CD8-positive, alpha-beta memory T cell (primary cell): ENCODE measurements at regions not wholly inside any gene's neighbourhood (a gene's known extent, or its start where the extent isn't known, plus 50 kb on each side); places are given as distances from the start of the nearest gene placed in this dataset.

Source experiments
- CTCF ChIA-PET: fragments of 350-600 bp; sonication (Branson Sonifier 250); formaldehyde crosslinking; loops from one replicate; lab custom pipeline; 2021; ENCODE audit warnings: antibody characterized with exemption; lab: Charles Lee
- POLR2A ChIA-PET: fragments of 350-600 bp; sonication (Branson Sonifier 250); formaldehyde crosslinking; loops from one replicate; lab custom pipeline; 2021; ENCODE audit warnings: antibody characterized with exemption; lab: Charles Lee
- DNase-seq, 5 donors: peaks; one replicate each; pipeline versions ENCODE4 v3.0.0 to v3.0.0-alpha.2; 2020 to 2022; ENCODE audit warnings: mixed read lengths in 1 of 5
- H3K27ac ChIP-seq: one replicate; pipeline ENCODE4 v1.7.0; 2013; ENCODE audit warnings: low read depth, mild to moderate bottlenecking, low read length, moderate library complexity
- H3K27me3 ChIP-seq: 2 replicates; pipeline ENCODE4 v1.7.0; 2013; ENCODE audit warnings: low read length, mild to moderate bottlenecking; ENCODE audit not compliant: insufficient read depth, poor library complexity, severe bottlenecking
- H3K36me3 ChIP-seq: 2 replicates; pipeline ENCODE4 v1.7.0; 2013; ENCODE audit warnings: mild to moderate bottlenecking, low read length, moderate library complexity; ENCODE audit not compliant: insufficient read depth
- H3K4me1 ChIP-seq: 2 replicates; pipeline ENCODE4 v1.7.0; 2013; ENCODE audit warnings: mild to moderate bottlenecking, low read length, moderate library complexity; ENCODE audit not compliant: insufficient read depth
- H3K4me3 ChIP-seq: 2 replicates; pipeline ENCODE4 v1.7.0; 2013; ENCODE audit warnings: mild to moderate bottlenecking, low read length
- H3K9me3 ChIP-seq: 2 replicates; pipeline ENCODE4 v1.7.0; 2013; ENCODE audit warnings: mild to moderate bottlenecking, low read length
- H3K27ac Mint-ChIP-seq, 8 donors: one replicate each; pipeline ENCODE4 v1.8.0; 2020 to 2021; ENCODE audit warnings: mixed read lengths in 8 of 8, mild to moderate bottlenecking in 6 of 8, inconsistent platforms in 3 of 8, moderate library complexity in 3 of 8
- H3K27me3 Mint-ChIP-seq, 2 donors: one replicate each; pipeline ENCODE4 v1.8.0; 2020 to 2021; ENCODE audit warnings: mixed read lengths in 2 of 2, mild to moderate bottlenecking in 1 of 2, moderate library complexity in 1 of 2
- H3K36me3 Mint-ChIP-seq, 3 donors: one replicate each; pipeline ENCODE4 v1.8.0; 2020 to 2021; ENCODE audit warnings: mixed read lengths in 3 of 3, inconsistent platforms in 1 of 3, mild to moderate bottlenecking in 1 of 3
- H3K4me1 Mint-ChIP-seq, 3 donors: one replicate each; pipeline ENCODE4 v1.8.0; 2020 to 2021; ENCODE audit warnings: mixed read lengths in 3 of 3, inconsistent platforms in 1 of 3, mild to moderate bottlenecking in 1 of 3
- H3K4me3 Mint-ChIP-seq, 7 donors: one replicate each; pipeline ENCODE4 v1.8.0; 2020 to 2021; ENCODE audit warnings: mixed read lengths in 7 of 7, mild to moderate bottlenecking in 6 of 7, moderate library complexity in 4 of 7, inconsistent platforms in 2 of 7
- H3K9me3 Mint-ChIP-seq, 5 donors: one replicate each; pipeline ENCODE4 v1.8.0; 2020 to 2022; ENCODE audit warnings: mixed read lengths in 5 of 5, mild to moderate bottlenecking in 3 of 5, moderate library complexity in 2 of 5, inconsistent platforms in 1 of 5

- Histone ChIP-seq H3K4me3 (no peak overlapping the region), H3K27me3 (no peaks in the 10 kb centered on the region), H3K9me3 (no peaks in the 10 kb centered on the region), H3K36me3 (no peaks in the 10 kb centered on the region), H3K4me1 (no peaks in the 10 kb centered on the region), H3K27ac (no peak overlapping the region)
- ChIA-PET CTCF (no interaction called here), POLR2A (no interaction called here)
- Mint-ChIP-seq H3K27me3 (peaks cover 0 to 1% of the 10 kb centered on the region in 2 donors), H3K27ac (no peak overlapping the region), H3K4me3 (no peak overlapping the region), H3K9me3 (peaks cover 0 to 31% (median 4%) of the 10 kb centered on the region in 5 donors), H3K36me3 (no peaks in the 10 kb centered on the region), H3K4me1 (no peaks in the 10 kb centered on the region)
- no peak for DNase-seq
Observed at GRCh38 chr5:164207646-164208045, 702.2 kb downstream of the MAT2B start.

- Histone ChIP-seq H3K9me3 (no peaks in the 10 kb centered on the region), H3K36me3 (no peaks in the 10 kb centered on the region), H3K27ac (no peak overlapping the region), H3K4me3 (no peak overlapping the region), H3K4me1 (no peaks in the 10 kb centered on the region), H3K27me3 (no peaks in the 10 kb centered on the region)
- DNase-seq, result no peak
- CTCF ChIA-PET, result no interaction called here
- POLR2A ChIA-PET, result no interaction called here
- Mint-ChIP-seq H3K4me3 (no peak overlapping the region), H3K27ac (no peak overlapping the region), H3K36me3 (no peaks in the 10 kb centered on the region), H3K4me1 (no peaks in the 10 kb centered on the region), H3K9me3 (peaks cover 0 to 25% (median 2%) of the 10 kb centered on the region in 5 donors), H3K27me3 (peaks cover 0 to 1% of the 10 kb centered on the region in 2 donors)
Observed at GRCh38 chr5:164210491-164210890, 705.1 kb downstream of the MAT2B start.

- no peak overlapping the region for H3K27ac ChIP-seq
- H3K4me3 ChIP-seq, result no peak overlapping the region
- H3K9me3 ChIP-seq, result no peaks in the 10 kb centered on the region
- H3K4me1 ChIP-seq, result no peaks in the 10 kb centered on the region
- ChIA-PET POLR2A (no interaction called here), CTCF (no interaction called here)
- no peaks in the 10 kb centered on the region for H3K36me3 ChIP-seq
- Mint-ChIP-seq H3K27me3 (peaks cover 0 to 1% of the 10 kb centered on the region in 2 donors), H3K27ac (no peak overlapping the region), H3K4me3 (no peak overlapping the region), H3K9me3 (peaks cover 2 to 19% (median 3%) of the 10 kb centered on the region in 5 donors), H3K4me1 (no peaks in the 10 kb centered on the region), H3K36me3 (no peaks in the 10 kb centered on the region)
- no peaks in the 10 kb centered on the region for H3K27me3 ChIP-seq
- no peak for DNase-seq
Observed at GRCh38 chr5:164214698-164215097, 709.3 kb downstream of the MAT2B start.

- H3K4me1 Mint-ChIP-seq, result no peaks in the 10 kb centered on the region
Observed at GRCh38 chr5:164217464-164217863, 712.0 kb downstream of the MAT2B start.

DNA sequence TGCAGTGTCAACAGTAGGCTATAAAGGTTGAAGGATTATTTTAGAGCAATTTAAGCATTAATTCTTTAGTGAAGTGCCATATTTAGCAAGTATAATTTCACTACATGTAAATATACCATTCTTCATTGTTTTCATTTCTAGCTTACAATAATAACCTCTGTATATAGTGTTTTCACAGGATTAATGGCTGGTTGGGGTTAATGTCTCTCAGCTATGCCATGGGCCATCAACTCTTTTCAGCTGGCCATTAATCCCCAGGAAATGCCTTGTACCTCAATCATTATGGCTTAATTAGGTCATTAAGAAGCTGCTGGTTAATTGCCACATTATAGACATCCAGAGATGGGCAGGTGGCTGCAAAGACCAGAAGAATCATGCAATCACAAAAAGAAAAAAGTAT lies 715.1 kb downstream of the MAT2B start:
- Histone ChIP-seq H3K4me3 (no peak overlapping the region), H3K27me3 (no peaks in the 10 kb centered on the region), H3K36me3 (no peaks in the 10 kb centered on the region), H3K9me3 (no peaks in the 10 kb centered on the region), H3K4me1 (no peaks in the 10 kb centered on the region), H3K27ac (no peak overlapping the region)
- H3K36me3 Mint-ChIP-seq, result no peaks in the 10 kb centered on the region
- POLR2A ChIA-PET, result no interaction called here
- H3K4me3 Mint-ChIP-seq, result no peak overlapping the region
- no peaks in the 10 kb centered on the region for H3K27me3 Mint-ChIP-seq
- H3K9me3 Mint-ChIP-seq, result peaks cover 2 to 21% (median 3%) of the 10 kb centered on the region in 5 donors
- no peak for DNase-seq
- H3K27ac Mint-ChIP-seq, result no peak overlapping the region
- CTCF ChIA-PET, result no interaction called here
- no peaks in the 10 kb centered on the region for H3K4me1 Mint-ChIP-seq

More at GRCh38 chr5:164217464-164217863, 712.0 kb downstream of the MAT2B start:
- Mint-ChIP-seq H3K4me3 (no peak overlapping the region), H3K9me3 (peaks cover 0 to 7% (median 3%) of the 10 kb centered on the region in 5 donors), H3K36me3 (no peaks in the 10 kb centered on the region), H3K27me3 (no peaks in the 10 kb centered on the region), H3K27ac (no peak overlapping the region)
- Histone ChIP-seq H3K27ac (no peak overlapping the region), H3K4me3 (no peak overlapping the region), H3K9me3 (no peaks in the 10 kb centered on the region), H3K36me3 (no peaks in the 10 kb centered on the region), H3K4me1 (no peaks in the 10 kb centered on the region), H3K27me3 (no peaks in the 10 kb centered on the region)
- DNase-seq, result no peak
- CTCF ChIA-PET, result no interaction called here
- POLR2A ChIA-PET, result no interaction called here

DNA sequence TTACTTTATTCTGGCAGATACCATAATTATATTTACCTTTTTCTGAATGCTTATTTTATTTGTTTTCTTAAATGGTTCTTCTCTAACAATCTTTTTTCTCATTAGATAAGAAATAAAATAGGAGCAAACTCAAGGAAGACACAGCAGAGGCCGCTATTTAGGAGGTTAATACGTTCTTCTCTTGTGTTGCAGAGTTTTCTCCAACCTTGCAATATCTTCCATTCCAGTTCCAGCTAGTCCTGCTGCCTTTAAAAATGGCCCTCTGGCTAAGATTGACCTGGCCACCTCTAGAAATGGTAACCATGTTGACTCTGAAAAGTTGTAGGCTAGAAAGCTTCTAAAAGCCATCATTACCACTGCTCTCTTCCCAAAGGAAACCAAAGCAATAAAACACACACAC lies 718.8 kb downstream of the MAT2B start:
- H3K4me3 Mint-ChIP-seq, result no peak overlapping the region
- peaks cover 0 to 25% (median 6%) of the 10 kb centered on the region in 5 donors for H3K9me3 Mint-ChIP-seq
- ChIA-PET POLR2A (no interaction called here), CTCF (no interaction called here)
- H3K36me3 Mint-ChIP-seq, result no peaks in the 10 kb centered on the region
- Histone ChIP-seq H3K36me3 (no peaks in the 10 kb centered on the region), H3K4me1 (no peaks in the 10 kb centered on the region), H3K4me3 (no peak overlapping the region), H3K27ac (no peak overlapping the region), H3K27me3 (no peaks in the 10 kb centered on the region), H3K9me3 (no peaks in the 10 kb centered on the region)
- H3K27me3 Mint-ChIP-seq, result no peaks in the 10 kb centered on the region
- DNase-seq, result no peak
- no peaks in the 10 kb centered on the region for H3K4me1 Mint-ChIP-seq
- H3K27ac Mint-ChIP-seq, result no peak overlapping the region

- Mint-ChIP-seq H3K4me1 (no peaks in the 10 kb centered on the region), H3K9me3 (peaks cover 0 to 29% (median 8%) of the 10 kb centered on the region in 5 donors), H3K4me3 (no peak overlapping the region), H3K27me3 (no peaks in the 10 kb centered on the region), H3K36me3 (no peaks in the 10 kb centered on the region), H3K27ac (no peak overlapping the region)
- Histone ChIP-seq H3K4me1 (no peaks in the 10 kb centered on the region), H3K27ac (no peak overlapping the region), H3K4me3 (no peak overlapping the region), H3K36me3 (no peaks in the 10 kb centered on the region), H3K27me3 (no peaks in the 10 kb centered on the region), H3K9me3 (no peaks in the 10 kb centered on the region)
- no peak for DNase-seq
- ChIA-PET CTCF (no interaction called here), POLR2A (no interaction called here)
Observed at GRCh38 chr5:164224772-164225171, 719.4 kb downstream of the MAT2B start.

DNA sequence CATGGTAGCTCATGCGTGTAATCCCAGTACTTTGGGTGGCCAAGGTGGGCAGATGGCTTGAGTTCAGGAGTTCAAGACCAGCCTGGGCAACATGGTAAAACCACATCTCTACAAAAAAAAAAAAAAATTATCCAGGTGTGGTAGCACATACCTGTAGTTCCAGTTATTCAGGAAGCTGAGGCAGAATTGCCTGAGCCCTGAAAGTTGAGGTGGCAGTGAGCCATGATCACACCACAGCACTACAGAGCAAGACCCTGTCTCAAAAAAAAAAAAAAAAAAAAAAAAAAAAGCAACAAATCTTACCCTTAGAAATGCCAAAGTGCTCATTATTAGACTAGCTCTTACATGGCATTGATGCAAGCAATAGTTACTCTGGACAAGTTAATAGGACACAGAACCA lies 724.9 kb downstream of the MAT2B start:
- no peaks in the 10 kb centered on the region for H3K36me3 ChIP-seq
- Mint-ChIP-seq H3K9me3 (peaks cover 3 to 26% (median 6%) of the 10 kb centered on the region in 5 donors), H3K4me1 (no peaks in the 10 kb centered on the region), H3K4me3 (no peak overlapping the region), H3K27me3 (no peaks in the 10 kb centered on the region), H3K36me3 (no peaks in the 10 kb centered on the region), H3K27ac (no peak overlapping the region)
- DNase-seq, result no peak
- H3K27ac ChIP-seq, result no peak overlapping the region
- H3K4me1 ChIP-seq, result no peaks in the 10 kb centered on the region
- ChIA-PET POLR2A (no interaction called here), CTCF (no interaction called here)
- no peaks in the 10 kb centered on the region for H3K9me3 ChIP-seq
- H3K27me3 ChIP-seq, result no peaks in the 10 kb centered on the region
- no peak overlapping the region for H3K4me3 ChIP-seq

DNA sequence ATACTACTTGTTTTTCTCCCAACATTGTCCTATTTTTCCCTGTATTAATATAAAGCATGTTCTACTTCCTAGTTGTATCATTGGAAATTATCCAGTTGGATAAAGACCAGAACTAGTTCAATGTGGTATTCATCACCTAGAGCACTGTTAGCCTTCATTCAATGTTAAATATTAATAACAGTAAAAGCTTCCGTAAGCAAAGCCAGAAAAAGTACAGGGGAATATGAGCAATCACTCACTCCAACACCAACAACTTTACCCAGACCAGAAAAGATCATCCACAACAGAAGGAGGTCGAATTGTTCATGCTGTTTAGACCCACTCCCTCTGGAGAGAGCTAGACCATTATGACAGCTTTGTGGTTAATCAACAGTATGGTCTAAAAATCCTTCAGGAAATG lies 728.4 kb downstream of the MAT2B start:
- Histone ChIP-seq H3K27me3 (no peaks in the 10 kb centered on the region), H3K4me3 (no peak overlapping the region), H3K36me3 (no peaks in the 10 kb centered on the region), H3K9me3 (no peaks in the 10 kb centered on the region), H3K4me1 (no peaks in the 10 kb centered on the region), H3K27ac (no peak overlapping the region)
- Mint-ChIP-seq H3K4me1 (no peaks in the 10 kb centered on the region), H3K9me3 (peaks cover 2 to 25% (median 5%) of the 10 kb centered on the region in 5 donors), H3K27ac (no peak overlapping the region), H3K4me3 (no peak overlapping the region), H3K36me3 (no peaks in the 10 kb centered on the region), H3K27me3 (no peaks in the 10 kb centered on the region)
- DNase-seq, result no peak
- ChIA-PET CTCF (no interaction called here), POLR2A (no interaction called here)
